GM13976 (cell line): ENCODE measurements at regions not wholly inside any gene's neighbourhood (a gene's known extent, or its start where the extent isn't known, plus 50 kb on each side); places are given as distances from the start of the nearest gene placed in this dataset.
"Not testable (repeated sequence)": the region's sequence is repeated elsewhere in the genome, so short reads cannot be mapped to it uniquely, and the experiment has no call there.

Experiments used
- DNase-seq: peaks from one replicate; pipeline ENCODE4 v3.0.0; 2012; ENCODE audit warnings: low spot score
- CTCF ChIP-seq: IDR thresholded peaks from 2 replicates; pipeline ENCODE4 v1.5.1; 2012; ENCODE audit warnings: borderline replicate concordance, mild to moderate bottlenecking; ENCODE audit not compliant: insufficient read depth; ENCODE audit errors: extremely low read depth, missing control alignments, control extremely low read depth
- in situ Hi-C: fragments of 300-500 bp; cut with MboI; formaldehyde crosslinking; loops from one replicate; pipeline ENCODE4 v1.12.0; 2022; ENCODE audit warnings: low sequenced_read_pairs, mixed read lengths, inconsistent platforms; ENCODE audit not compliant: unreplicated experiment

GRCh38 chr12:82619644-82620043 lies 67.1 kb upstream of the TMTC2 start:
- TF ChIP-seq CTCF = no peak
- in situ Hi-C loops = loop anchor here (10.0 kb wide), 1 partner anchor 95 kb away; no protein-coding TSS in a partner anchor
- DNase-seq = no peak

GRCh38 chr12:82620917-82621316 lies 65.8 kb upstream of the TMTC2 start:
- TF ChIP-seq CTCF = no peak
- in situ Hi-C loops = loop anchor here (10.0 kb wide), 1 partner anchor 96 kb away; no protein-coding TSS in a partner anchor
- no peak for DNase-seq

- TF ChIP-seq CTCF = no peak
- no peak for DNase-seq
- in situ Hi-C loops = loop anchor here (10.0 to 25.0 kb wide), 2 partner anchors 101 to 238 kb away; no protein-coding TSS in a partner anchor
Observed at GRCh38 chr12:82625523-82625922, 61.2 kb upstream of the TMTC2 start.

GRCh38 chr12:82627799-82628198 lies 58.9 kb upstream of the TMTC2 start:
- TF ChIP-seq CTCF = peak; percentile 28
- in situ Hi-C loops = loop anchor here (10.0 to 25.0 kb wide), 2 partner anchors 103 to 240 kb away; no protein-coding TSS in a partner anchor
- peak; percentile 21 for DNase-seq

- in situ Hi-C loops = loop anchor here (25.0 kb wide), 1 partner anchor 247 kb away; no protein-coding TSS in a partner anchor
- not testable (repeated sequence) for DNase-seq
Observed at GRCh38 chr12:82634495-82635258, 52.0 kb upstream of the TMTC2 start.

- no peak for DNase-seq
- in situ Hi-C loops = loop anchor here (25.0 kb wide), 1 partner anchor 248 kb away; no protein-coding TSS in a partner anchor
- no peak for TF ChIP-seq CTCF
Observed at GRCh38 chr12:82635263-82635662, 51.4 kb upstream of the TMTC2 start.
